Activated CD8-positive, alpha-beta memory T cell treated with anti-CD3 and anti-CD28 coated beads, Interleukin-2, amount 50 U/mL, for 48 hours (primary cell): ENCODE measurements at regions not wholly inside any gene's neighbourhood (a gene's known extent, or its start where the extent isn't known, plus 50 kb on each side); places are given as distances from the start of the nearest gene placed in this dataset.

Experiments
- DNase-seq: peaks from one replicate; pipeline ENCODE4 v3.0.0-alpha.2; 2020

- DNase-seq: no peak
These were observed 465.1 kb upstream of the HNRNPA3 start for GRCh38 chr2:176747506-176747905.

- no peak for DNase-seq
These were observed 464.7 kb upstream of the HNRNPA3 start for GRCh38 chr2:176747928-176748327.

- DNase-seq: no peak
These were observed 463.9 kb upstream of the HNRNPA3 start for GRCh38 chr2:176748662-176749061.

GRCh38 chr2:176751314-176752227 is 461.0 kb upstream of the HNRNPA3 start:
- DNase-seq: no peak

GRCh38 chr2:176752295-176752694 is 460.3 kb upstream of the HNRNPA3 start:
- DNase-seq: no peak

- no peak for DNase-seq
These were observed 459.4 kb upstream of the HNRNPA3 start for GRCh38 chr2:176753205-176753604.

GRCh38 chr2:176753752-176754474 is 458.7 kb upstream of the HNRNPA3 start:
- DNase-seq: no peak

- no peak for DNase-seq
These were observed 457.0 kb upstream of the HNRNPA3 start for GRCh38 chr2:176755537-176756135.

GRCh38 chr2:176758426-176758825 is 454.2 kb upstream of the HNRNPA3 start:
- no peak for DNase-seq

GRCh38 chr2:176760439-176760838 is 452.2 kb upstream of the HNRNPA3 start:
- DNase-seq: no peak

- no peak for DNase-seq
These were observed 449.5 kb upstream of the HNRNPA3 start for GRCh38 chr2:176763130-176763529.

GRCh38 chr2:176763851-176764404 is 448.7 kb upstream of the HNRNPA3 start:
- DNase-seq: no peak

- DNase-seq: no peak
These were observed 447.7 kb upstream of the HNRNPA3 start for GRCh38 chr2:176764921-176765320.

- no peak for DNase-seq
These were observed 446.6 kb upstream of the HNRNPA3 start for GRCh38 chr2:176766005-176766404.

GRCh38 chr2:176768185-176768584 is 444.4 kb upstream of the HNRNPA3 start:
- no peak for DNase-seq

GRCh38 chr2:176769021-176769420 is 443.6 kb upstream of the HNRNPA3 start:
- no peak for DNase-seq

- DNase-seq: no peak
These were observed 442.9 kb upstream of the HNRNPA3 start for GRCh38 chr2:176769499-176770370.

- no peak for DNase-seq
These were observed 439.8 kb upstream of the HNRNPA3 start for GRCh38 chr2:176772816-176773215.

- DNase-seq: no peak
These were observed 437.7 kb upstream of the HNRNPA3 start for GRCh38 chr2:176774766-176775451.

- no peak for DNase-seq
These were observed 435.3 kb upstream of the HNRNPA3 start for GRCh38 chr2:176777262-176777661.

- DNase-seq: no peak
These were observed 432.7 kb upstream of the HNRNPA3 start for GRCh38 chr2:176779917-176780316.

- DNase-seq: no peak
These were observed 432.2 kb upstream of the HNRNPA3 start for GRCh38 chr2:176780348-176780747.
